GM18520 (cell line): ENCODE measurements at regions not wholly inside any gene's neighbourhood (a gene's known extent, or its start where the extent isn't known, plus 50 kb on each side); places are given as distances from the start of the nearest gene placed in this dataset.
"Not testable (repeated sequence)": the region's sequence is repeated elsewhere in the genome, so short reads cannot be mapped to it uniquely, and the experiment has no call there.

ENCODE experiments used
- ATAC-seq: cut with Tn5 transposase; IDR thresholded peaks from one replicate; pipeline ENCODE4 v1.9.1; 2021; ENCODE audit not compliant: unreplicated experiment

- ATAC-seq, result no peak
These were observed 1206.6 kb downstream of the BRD1 start for GRCh38 chr22:48621085-48621484.

DNA sequence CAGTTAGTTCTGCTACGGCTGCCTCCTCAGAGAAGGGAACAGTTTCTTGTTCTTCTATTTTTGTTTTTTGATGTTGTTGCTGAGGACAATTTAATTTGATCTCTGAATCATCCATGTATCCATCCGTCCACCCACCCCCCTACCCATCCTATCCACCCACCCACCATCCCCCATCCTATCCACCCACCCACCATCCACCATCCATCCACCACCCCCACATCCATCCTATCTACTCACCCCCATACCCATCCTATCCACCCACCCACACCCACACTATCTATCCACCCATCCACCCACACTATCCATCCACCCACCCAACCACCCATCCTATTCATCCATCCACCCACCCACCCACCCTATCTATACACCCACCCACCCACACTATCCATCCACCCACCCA is 1207.2 kb downstream of the BRD1 start:
- ATAC-seq, result not testable (repeated sequence)

DNA sequence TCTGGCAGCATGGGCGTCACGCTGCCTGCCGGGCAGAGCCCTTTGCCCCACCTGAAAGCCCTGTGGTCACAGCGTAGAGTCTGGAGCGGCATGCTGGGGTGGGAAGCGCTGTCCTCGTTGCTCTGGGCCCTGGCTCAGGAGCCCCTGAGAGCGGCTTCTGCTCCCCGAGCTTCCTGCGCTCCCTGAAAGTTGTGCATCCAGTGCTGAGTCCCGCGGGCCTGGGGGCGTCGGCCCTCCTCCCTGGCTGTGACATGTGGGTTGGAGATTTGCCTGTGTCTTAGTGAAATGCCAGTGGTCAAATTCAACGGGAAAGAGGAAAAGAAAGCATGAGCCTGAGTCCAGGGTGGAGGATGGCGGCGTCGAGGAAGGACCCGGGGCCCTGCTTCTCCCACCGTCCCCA is 1208.0 kb downstream of the BRD1 start:
- ATAC-seq, result no peak

- no peak for ATAC-seq
These were observed 1209.3 kb downstream of the BRD1 start for GRCh38 chr22:48618326-48618725.

DNA sequence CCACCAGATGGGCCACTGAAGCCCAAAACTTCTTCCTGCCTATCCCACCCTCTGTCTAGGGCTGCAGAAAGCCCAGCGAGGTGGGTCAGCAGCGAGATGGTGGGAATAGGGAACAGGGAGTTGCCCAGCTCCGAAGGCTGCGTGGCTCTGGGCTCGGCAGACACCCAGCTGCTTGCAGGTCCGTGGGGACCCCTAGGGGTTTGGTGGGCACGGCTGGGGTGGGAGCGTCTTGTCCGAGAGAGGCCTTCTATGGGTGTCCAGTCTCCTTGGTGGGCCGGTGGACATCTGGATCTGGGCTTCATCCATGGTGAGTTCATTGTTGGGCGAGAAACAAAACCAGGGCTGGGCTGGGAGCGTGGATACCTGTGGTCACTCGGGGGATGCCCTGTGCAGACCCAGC is 1211.0 kb downstream of the BRD1 start:
- no peak for ATAC-seq

DNA sequence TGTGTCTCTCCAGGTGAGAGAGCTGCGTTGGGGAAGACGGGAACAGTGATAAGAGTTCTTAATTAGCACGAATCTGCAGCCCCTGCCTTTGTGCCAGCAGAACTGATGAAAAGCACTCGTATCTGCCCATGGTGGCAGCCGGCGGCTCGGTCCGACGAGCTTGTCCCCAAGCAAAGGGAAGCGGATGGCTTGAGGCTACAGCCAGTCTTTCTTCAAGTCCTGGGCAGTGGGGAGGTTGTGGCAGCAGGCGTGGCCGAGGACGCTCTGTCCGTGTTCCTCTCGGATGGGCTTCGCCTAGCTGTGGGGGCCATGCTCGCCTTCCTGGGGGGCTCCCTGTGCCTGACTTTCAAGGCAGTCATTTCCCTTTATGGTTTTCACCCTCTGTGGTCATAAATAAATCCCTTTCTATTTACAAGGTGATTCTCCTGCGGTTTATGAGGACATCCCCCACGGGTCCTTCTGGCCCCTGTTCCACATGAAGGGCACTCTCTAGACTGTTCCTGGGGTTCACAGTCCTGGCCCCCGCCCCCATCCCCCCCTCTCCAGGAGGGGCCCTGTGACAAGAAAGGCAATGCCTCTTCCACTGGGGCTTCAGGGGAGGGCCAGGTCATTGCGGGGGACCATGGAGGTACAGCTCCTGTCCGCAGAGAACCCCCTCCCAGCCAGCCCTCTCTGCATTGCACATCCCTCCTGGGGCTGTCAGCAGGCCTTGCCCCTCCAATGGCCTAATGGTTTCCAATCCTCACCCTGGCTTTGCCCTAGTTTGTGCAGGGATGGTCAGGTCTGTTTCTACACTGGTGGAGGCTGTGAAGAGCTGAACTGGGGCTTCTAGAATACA is 1212.3 kb downstream of the BRD1 start:
- no peak for ATAC-seq

GRCh38 chr22:48613566-48614200 is 1214.0 kb downstream of the BRD1 start:
- no peak for ATAC-seq

DNA sequence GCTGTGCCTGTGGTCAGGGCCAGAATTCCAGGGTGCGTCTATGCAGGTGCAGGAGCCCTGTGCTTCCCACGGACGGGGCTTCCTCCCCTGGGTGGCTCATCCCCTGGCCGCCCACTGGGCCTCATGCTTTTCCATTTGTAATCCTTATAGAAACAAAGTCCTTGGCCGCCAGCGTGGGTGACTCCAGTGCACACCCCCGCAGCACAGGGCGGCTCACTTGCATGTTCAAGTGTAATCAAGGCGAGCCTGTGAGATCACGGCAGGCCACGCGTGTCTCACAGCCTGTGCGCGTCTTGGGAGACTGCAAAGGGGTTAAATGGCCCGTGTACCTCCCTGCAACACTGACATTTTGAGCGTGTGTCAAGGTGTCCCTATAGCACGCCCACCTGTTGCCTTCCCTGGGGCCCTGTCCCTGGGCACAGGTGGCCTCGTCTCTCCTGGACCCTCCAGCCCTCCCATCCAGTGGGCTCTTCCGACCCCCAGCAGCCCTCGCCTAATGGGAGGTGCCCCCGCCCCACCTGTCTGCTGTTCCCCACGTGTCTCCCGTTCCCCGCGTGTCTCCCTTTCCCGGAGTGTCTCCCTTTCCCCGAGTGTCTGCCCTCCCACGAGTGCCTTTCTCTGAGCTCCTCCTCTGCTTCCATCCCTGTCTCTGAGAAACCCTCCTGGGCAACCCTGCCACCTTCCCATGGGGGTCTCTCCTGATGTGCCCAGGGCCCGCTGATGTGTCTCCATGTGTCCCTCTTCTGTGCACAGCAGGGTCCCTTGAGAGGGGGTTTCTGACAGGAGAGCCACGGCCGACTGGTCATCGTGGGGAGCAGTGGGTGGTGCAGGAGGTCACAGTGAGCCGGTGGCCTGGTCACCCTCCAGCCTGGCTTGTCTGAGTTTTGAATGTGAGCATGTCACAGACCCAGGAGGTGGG is 1215.3 kb downstream of the BRD1 start:
- no peak for ATAC-seq

GRCh38 chr22:48609279-48609865 is 1218.3 kb downstream of the BRD1 start:
- ATAC-seq, result no peak

DNA sequence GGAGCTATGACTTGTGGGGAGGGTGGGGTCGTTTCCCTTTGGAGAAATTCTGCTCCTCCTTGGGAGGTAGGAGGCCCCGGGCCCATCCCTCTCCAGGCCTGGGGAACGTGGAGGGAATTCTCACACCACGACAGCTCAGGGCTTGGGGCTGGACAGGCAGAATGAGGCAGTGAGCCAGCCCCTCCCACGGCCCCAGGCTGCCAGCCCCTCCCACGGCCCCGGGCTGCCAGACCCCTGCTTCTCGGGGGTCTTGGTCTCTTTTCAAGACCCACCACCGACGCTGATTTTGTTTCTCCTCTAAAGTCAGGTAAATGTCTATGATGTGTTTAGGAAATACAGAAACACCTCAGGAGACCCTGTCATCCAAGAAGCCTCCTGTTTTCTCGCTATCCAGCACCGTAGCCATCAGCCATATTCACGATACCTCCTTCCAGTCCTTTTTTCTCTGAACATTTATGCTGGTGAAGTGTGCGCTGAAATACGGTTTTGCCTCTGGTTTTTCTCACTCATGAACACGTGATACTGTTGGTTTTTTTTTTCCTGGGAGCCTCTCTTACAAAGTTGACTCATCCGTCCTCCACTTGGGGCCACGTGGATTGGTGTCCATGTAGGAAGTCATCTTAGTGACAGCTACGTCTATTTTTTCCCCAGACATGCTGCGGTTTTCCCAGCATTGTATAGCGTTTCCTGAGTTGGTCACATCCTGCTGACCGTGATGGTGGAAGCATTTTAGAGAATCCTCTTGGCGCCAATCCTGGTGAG is 1219.6 kb downstream of the BRD1 start:
- no peak for ATAC-seq

DNA sequence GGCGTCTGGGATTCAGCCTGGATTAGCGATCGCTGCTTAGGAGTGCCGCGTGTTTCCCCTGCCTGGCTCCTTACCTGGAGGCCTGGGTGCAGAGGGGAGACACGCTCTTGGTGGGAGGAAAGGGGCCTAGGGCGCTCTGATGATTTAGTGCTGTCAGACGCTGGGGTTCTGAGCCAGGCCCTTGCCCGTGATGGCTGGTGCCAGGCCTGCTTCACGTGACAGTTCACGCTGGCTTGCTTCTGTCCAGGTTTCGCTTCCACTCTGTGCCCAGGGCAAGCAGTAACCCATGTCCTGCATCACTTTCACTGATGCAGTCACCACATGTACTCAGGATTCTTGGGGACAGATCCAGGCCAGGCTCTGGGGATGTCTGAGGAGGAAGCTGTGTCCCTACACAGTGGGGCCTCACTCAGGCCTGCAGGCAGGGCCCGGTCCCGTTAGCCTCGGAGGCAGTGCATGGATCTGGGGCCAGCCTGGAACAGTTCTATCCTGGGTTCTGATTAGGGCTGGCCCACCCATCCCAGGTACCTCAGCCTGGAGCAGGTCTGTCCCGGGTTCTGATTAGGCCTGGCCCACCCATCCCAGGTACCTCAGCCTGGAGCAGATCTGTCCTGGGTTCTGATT is 1220.9 kb downstream of the BRD1 start:
- ATAC-seq, result no peak

- ATAC-seq, result no peak
These were observed 1221.7 kb downstream of the BRD1 start for GRCh38 chr22:48605856-48606481.

- no peak for ATAC-seq
These were observed 1222.5 kb downstream of the BRD1 start for GRCh38 chr22:48605125-48605524.

DNA sequence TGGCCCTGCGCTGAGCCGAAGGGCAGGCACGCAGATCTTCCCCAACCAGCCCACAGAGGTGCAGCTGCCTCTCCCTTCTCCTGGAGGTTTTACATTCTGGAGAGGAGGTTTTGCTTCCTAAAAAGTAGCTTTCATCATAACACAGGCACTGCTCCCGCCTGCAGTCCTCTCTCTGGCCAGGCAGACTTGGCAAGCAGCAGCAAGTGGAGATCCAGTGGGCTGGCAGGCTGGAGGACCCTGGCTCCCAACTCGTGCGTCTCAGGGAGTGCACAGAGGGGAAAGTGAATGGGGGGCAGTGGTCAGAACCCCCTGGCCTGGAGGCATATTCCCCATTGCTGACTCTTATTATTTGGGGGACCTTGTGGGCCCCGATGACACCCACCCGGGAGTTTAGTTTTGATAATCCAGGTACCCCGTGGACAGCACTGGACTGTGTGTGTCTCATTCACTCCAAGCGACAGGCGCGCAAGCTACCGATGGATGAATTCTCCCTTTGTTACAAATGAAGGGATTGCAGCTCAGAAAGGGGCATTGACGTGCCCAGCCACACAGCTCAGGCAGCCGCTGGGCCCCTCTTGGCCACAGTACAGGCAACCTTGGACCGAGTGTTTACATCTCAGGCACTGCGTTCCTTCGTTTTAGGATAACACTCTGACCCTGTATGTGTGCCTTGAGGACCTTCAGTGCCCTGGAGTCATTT is 1223.9 kb downstream of the BRD1 start:
- ATAC-seq, result no peak

- no peak for ATAC-seq
These were observed 1224.7 kb downstream of the BRD1 start for GRCh38 chr22:48602805-48603518.

GRCh38 chr22:48600681-48601080 is 1227.0 kb downstream of the BRD1 start:
- ATAC-seq, result no peak

GRCh38 chr22:48600171-48600570 is 1227.5 kb downstream of the BRD1 start:
- no peak for ATAC-seq

DNA sequence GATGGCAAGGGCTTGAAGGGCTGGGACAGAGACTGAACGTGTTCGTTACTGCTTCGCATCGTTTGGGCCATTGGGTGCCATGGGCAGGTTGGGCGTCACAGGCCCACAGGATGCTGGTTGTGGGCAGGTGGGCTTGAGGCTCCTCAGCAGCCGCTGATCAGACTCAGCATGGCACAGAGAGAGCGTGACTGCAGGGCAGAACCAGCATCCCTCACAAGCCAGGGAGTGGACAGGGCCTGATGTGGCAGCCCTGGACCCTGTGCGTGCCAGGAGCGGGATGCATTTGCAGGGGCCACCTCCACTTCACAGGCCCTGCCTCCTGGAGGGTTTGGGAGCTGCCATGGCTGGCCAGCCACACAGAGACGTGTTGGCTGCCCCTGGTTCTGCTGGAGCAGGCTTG is 1228.3 kb downstream of the BRD1 start:
- ATAC-seq, result no peak
